Osteocyte (in vitro differentiated cells): ENCODE measurements at regions not wholly inside any gene's neighbourhood (a gene's known extent, or its start where the extent isn't known, plus 50 kb on each side); places are given as distances from the start of the nearest gene placed in this dataset.

ENCODE experiments used
- DNase-seq: peaks from one replicate; pipeline ENCODE4 v3.0.0; 2021; ENCODE audit warnings: mixed read lengths; ENCODE audit not compliant: unreplicated experiment; ENCODE audit errors: extremely low spot score
- H3K27ac Mint-ChIP-seq: one replicate; pipeline ENCODE4 v1.8.0; 2021; ENCODE audit warnings: mild to moderate bottlenecking, mixed read lengths; ENCODE audit not compliant: unreplicated experiment
- H3K27me3 Mint-ChIP-seq: one replicate; pipeline ENCODE4 v1.8.0; 2021; ENCODE audit warnings: mixed read lengths; ENCODE audit not compliant: unreplicated experiment
- H3K36me3 Mint-ChIP-seq: one replicate; pipeline ENCODE4 v1.8.0; 2021; ENCODE audit warnings: mixed read lengths; ENCODE audit not compliant: unreplicated experiment
- H3K4me1 Mint-ChIP-seq: one replicate; pipeline ENCODE4 v1.8.0; 2021; ENCODE audit warnings: mixed read lengths; ENCODE audit not compliant: unreplicated experiment
- H3K4me3 Mint-ChIP-seq: one replicate; pipeline ENCODE4 v1.8.0; 2021; ENCODE audit warnings: mild to moderate bottlenecking, moderate library complexity, mixed read lengths; ENCODE audit not compliant: unreplicated experiment
- H3K9me3 Mint-ChIP-seq: one replicate; pipeline ENCODE4 v1.8.0; 2021; ENCODE audit warnings: mixed read lengths; ENCODE audit not compliant: unreplicated experiment
- CTCF ChIP-seq: fragments of 200-600 bp; sonication (generic); IDR thresholded peaks from 2 replicates; pipeline ENCODE4 v1.5.0; 2021; ENCODE audit warnings: antibody characterized with exemption, mild to moderate bottlenecking, moderate library complexity

GRCh38 chr22:48237466-48238283, 1475.2 kb downstream of the TBC1D22A start:
- H3K27me3 Mint-ChIP-seq = peaks cover 15% of the 10 kb centered on the region
- no peaks in the 10 kb centered on the region for H3K4me1 Mint-ChIP-seq

GRCh38 chr22:48236261-48236660, 1473.8 kb downstream of the TBC1D22A start:
- TF ChIP-seq CTCF = no peak
- H3K36me3 Mint-ChIP-seq = no peaks in the 10 kb centered on the region
- H3K9me3 Mint-ChIP-seq = peaks cover 17% of the 10 kb centered on the region
- H3K27ac Mint-ChIP-seq = no peak overlapping the region
- peaks cover 15% of the 10 kb centered on the region for H3K27me3 Mint-ChIP-seq
- peak; percentile 36 for DNase-seq
- H3K4me1 Mint-ChIP-seq = no peaks in the 10 kb centered on the region
- H3K4me3 Mint-ChIP-seq = no peak overlapping the region

More at GRCh38 chr22:48237466-48238283, 1475.2 kb downstream of the TBC1D22A start:
- TF ChIP-seq CTCF = no peak
- H3K9me3 Mint-ChIP-seq = peaks cover 8% of the 10 kb centered on the region
- no peak overlapping the region for H3K27ac Mint-ChIP-seq
- H3K36me3 Mint-ChIP-seq = no peaks in the 10 kb centered on the region
- DNase-seq = peak; percentile 67
- H3K4me3 Mint-ChIP-seq = no peak overlapping the region

GRCh38 chr22:48235744-48236143, 1473.3 kb downstream of the TBC1D22A start:
- peaks cover 17% of the 10 kb centered on the region for H3K9me3 Mint-ChIP-seq
- DNase-seq = peak; percentile 57
- H3K27ac Mint-ChIP-seq = no peak overlapping the region
- no peaks in the 10 kb centered on the region for H3K36me3 Mint-ChIP-seq
- no peaks in the 10 kb centered on the region for H3K4me1 Mint-ChIP-seq
- no peak overlapping the region for H3K4me3 Mint-ChIP-seq
- TF ChIP-seq CTCF = no peak
- H3K27me3 Mint-ChIP-seq = peaks cover 15% of the 10 kb centered on the region

GRCh38 chr22:48234011-48234410, 1471.6 kb downstream of the TBC1D22A start:
- no peaks in the 10 kb centered on the region for H3K36me3 Mint-ChIP-seq
- no peak overlapping the region for H3K4me3 Mint-ChIP-seq
- no peaks in the 10 kb centered on the region for H3K4me1 Mint-ChIP-seq
- TF ChIP-seq CTCF = no peak
- DNase-seq = peak; percentile 40
- peaks cover 17% of the 10 kb centered on the region for H3K9me3 Mint-ChIP-seq
- H3K27me3 Mint-ChIP-seq = peaks cover 3% of the 10 kb centered on the region
- H3K27ac Mint-ChIP-seq = no peak overlapping the region

GRCh38 chr22:48233586-48233985, 1471.1 kb downstream of the TBC1D22A start:
- no peaks in the 10 kb centered on the region for H3K4me1 Mint-ChIP-seq
- no peak for DNase-seq
- peaks cover 17% of the 10 kb centered on the region for H3K9me3 Mint-ChIP-seq
- no peak overlapping the region for H3K4me3 Mint-ChIP-seq
- H3K27me3 Mint-ChIP-seq = peaks cover 3% of the 10 kb centered on the region
- TF ChIP-seq CTCF = no peak
- no peak overlapping the region for H3K27ac Mint-ChIP-seq
- H3K36me3 Mint-ChIP-seq = no peaks in the 10 kb centered on the region
